Neural crest cell (in vitro differentiated cells): ENCODE measurements at regions not wholly inside any gene's neighbourhood (a gene's known extent, or its start where the extent isn't known, plus 50 kb on each side); places are given as distances from the start of the nearest gene placed in this dataset.

Source experiments
- DNase-seq: peaks from one replicate; pipeline ENCODE4 v3.0.0; 2021; ENCODE audit warnings: low read depth, mixed read lengths, low spot score
- H3K27ac Mint-ChIP-seq: one replicate; pipeline ENCODE4 v1.8.0; 2021; ENCODE audit warnings: mild to moderate bottlenecking, mixed read lengths; ENCODE audit not compliant: unreplicated experiment
- H3K27me3 Mint-ChIP-seq: 2 replicates; pipeline ENCODE4 v1.8.0; 2021; ENCODE audit warnings: low read depth, mild to moderate bottlenecking, mixed read lengths
- H3K36me3 Mint-ChIP-seq: 2 replicates; pipeline ENCODE4 v1.8.0; 2021; ENCODE audit warnings: low read depth, mild to moderate bottlenecking, mixed read lengths
- H3K4me1 Mint-ChIP-seq: 2 replicates; pipeline ENCODE4 v1.8.0; 2021; ENCODE audit warnings: mixed read lengths
- H3K4me3 Mint-ChIP-seq: one replicate; pipeline ENCODE4 v1.8.0; 2021; ENCODE audit warnings: mild to moderate bottlenecking, mixed read lengths
- H3K9me3 Mint-ChIP-seq: 2 replicates; pipeline ENCODE4 v1.8.0; 2021; ENCODE audit warnings: mixed read lengths
- TF ChIP-seq, protein P1 (sequence below): fragments of 200-600 bp; sonication (generic); conservative IDR thresholded peaks from 2 replicates; pipeline ENCODE4 v1.5.0; 2021; ENCODE audit warnings: antibody characterized with exemption, mild to moderate bottlenecking

DNA sequence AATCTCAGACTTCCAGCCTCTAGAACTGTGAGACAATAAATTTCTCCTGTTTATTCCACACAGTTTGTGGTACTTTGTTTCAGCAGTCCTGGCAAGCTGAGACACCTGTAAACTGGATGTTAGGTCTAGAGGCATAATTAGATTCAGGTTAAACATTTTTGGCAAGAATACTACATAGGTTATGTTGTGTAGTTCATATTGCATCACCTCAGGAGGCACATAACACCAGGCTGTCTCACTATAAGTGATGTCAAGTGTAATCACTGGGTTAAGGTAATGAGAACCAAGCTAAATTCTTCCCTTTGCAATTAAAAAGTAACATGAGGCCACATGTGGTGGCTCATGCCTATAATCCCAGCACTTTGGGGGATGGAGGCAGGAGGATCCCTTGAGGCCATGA is 214.2 kb downstream of the ZNF674 start:
- peaks cover 4% of the 10 kb centered on the region for H3K36me3 Mint-ChIP-seq
- H3K27ac Mint-ChIP-seq = no peak overlapping the region
- H3K4me3 Mint-ChIP-seq = no peak overlapping the region
- H3K4me1 Mint-ChIP-seq = peaks cover 16% of the 10 kb centered on the region
- no peaks in the 10 kb centered on the region for H3K27me3 Mint-ChIP-seq
- no peak for DNase-seq
- H3K9me3 Mint-ChIP-seq = peaks cover 12% of the 10 kb centered on the region
- TF ChIP-seq, protein P1, sequence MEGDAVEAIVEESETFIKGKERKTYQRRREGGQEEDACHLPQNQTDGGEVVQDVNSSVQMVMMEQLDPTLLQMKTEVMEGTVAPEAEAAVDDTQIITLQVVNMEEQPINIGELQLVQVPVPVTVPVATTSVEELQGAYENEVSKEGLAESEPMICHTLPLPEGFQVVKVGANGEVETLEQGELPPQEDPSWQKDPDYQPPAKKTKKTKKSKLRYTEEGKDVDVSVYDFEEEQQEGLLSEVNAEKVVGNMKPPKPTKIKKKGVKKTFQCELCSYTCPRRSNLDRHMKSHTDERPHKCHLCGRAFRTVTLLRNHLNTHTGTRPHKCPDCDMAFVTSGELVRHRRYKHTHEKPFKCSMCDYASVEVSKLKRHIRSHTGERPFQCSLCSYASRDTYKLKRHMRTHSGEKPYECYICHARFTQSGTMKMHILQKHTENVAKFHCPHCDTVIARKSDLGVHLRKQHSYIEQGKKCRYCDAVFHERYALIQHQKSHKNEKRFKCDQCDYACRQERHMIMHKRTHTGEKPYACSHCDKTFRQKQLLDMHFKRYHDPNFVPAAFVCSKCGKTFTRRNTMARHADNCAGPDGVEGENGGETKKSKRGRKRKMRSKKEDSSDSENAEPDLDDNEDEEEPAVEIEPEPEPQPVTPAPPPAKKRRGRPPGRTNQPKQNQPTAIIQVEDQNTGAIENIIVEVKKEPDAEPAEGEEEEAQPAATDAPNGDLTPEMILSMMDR = no peak

DNA sequence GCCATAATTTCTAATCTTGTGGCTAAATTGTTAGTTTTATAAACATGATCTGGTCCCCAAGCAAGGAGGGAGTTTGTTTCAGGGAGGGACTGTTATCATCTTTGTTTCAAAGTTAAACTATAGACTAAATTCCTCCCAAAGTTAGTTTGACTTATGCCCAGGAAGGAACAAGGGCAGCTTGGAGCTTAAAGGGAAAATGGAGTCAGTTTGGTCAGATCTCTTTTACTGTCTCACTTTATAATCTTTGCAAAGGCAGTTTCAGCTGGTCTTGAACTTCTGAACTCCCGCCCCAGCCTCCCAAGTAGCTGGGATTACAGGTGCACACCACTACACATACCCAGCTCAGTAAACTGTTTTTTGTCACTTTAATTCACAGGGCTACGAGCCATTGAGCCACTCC is 214.7 kb downstream of the ZNF674 start:
- Mint-ChIP-seq H3K9me3 (peaks cover 10% of the 10 kb centered on the region), H3K4me1 (peaks cover 19% of the 10 kb centered on the region), H3K36me3 (peaks cover 3% of the 10 kb centered on the region), H3K27me3 (no peaks in the 10 kb centered on the region), H3K27ac (no peak overlapping the region), H3K4me3 (no peak overlapping the region)
- TF ChIP-seq, protein P1 = no peak
- no peak for DNase-seq

DNA sequence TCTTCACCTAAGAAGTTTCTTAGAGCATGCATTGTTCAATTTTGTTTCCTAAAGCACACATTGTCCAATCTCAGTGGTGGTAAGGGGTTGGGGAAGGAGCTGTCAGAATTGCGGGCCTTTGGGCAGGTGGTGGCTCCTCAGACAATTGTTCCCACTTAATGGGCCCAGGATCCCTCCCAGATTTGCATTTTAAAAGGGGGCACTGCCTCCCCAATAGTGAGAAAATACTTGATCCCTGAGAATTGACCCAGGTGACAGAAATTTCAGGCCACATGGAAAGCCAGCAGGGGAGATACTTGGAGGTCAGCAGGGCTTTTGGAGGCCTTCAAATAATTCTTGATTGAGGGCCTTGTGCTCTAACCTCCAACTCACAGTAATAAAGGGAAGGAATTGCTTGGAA is 217.1 kb downstream of the ZNF674 start:
- TF ChIP-seq, protein P1 = no peak
- Mint-ChIP-seq H3K27me3 (no peaks in the 10 kb centered on the region), H3K4me3 (peak overlapping the region; percentile 23), H3K27ac (peak overlapping the region; percentile 71), H3K36me3 (no peaks in the 10 kb centered on the region), H3K4me1 (peaks cover 19% of the 10 kb centered on the region), H3K9me3 (peaks cover 8% of the 10 kb centered on the region)
- DNase-seq = no peak

DNA sequence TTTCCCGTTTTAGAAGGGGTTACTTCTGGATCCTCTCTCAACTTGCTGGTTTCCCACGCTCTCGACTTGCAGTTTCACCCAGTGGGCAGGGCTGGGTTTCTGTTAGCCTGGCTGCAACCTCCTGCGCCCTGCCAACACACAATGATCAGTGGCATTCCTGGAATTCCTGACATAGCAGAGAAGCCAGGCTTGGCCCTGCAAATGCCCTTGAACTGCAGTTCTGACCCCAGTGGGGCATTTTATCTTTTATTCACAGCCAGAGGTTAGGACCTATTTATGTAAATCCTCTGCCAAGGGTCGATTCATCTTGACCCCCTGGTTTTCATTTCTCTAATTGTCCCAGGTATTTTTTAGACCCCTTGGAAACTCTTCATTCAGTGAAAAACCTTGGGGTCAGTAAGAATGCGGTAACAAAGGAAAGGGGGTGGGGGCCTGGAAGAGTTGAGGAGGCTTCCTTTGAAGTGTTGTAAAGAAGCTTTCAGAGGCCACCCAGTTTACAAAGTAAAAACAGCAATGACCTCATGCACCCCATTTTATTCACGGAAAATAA is 217.6 kb downstream of the ZNF674 start:
- Mint-ChIP-seq H3K9me3 (peaks cover 8% of the 10 kb centered on the region), H3K4me1 (peaks cover 19% of the 10 kb centered on the region), H3K36me3 (no peaks in the 10 kb centered on the region), H3K27me3 (no peaks in the 10 kb centered on the region), H3K4me3 (peak overlapping the region; percentile 23), H3K27ac (peak overlapping the region; percentile 76)
- TF ChIP-seq, protein P1 = no peak
- peak; percentile 3 for DNase-seq

DNA sequence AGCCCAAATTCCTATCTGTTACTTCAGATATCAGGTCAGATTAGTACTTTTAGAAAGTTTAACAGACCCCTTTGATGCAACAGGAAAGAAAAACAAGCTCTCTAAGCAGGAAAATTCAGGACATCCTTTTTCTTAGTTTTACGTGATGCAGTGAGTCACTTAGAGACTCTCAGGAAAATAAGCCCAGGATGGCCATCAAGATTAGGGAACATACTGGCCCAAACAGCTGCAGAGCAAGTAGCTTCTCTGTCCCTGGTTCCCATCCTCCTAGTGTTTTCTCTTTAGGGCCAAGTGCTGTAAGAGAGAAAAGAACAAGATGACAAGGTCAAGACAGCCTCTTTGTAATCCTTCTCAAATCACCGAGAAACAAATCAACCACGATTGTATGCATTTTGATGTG is 219.1 kb downstream of the ZNF674 start:
- no peaks in the 10 kb centered on the region for H3K27me3 Mint-ChIP-seq
- TF ChIP-seq, protein P1 = no peak
- H3K4me3 Mint-ChIP-seq = no peak overlapping the region
- no peaks in the 10 kb centered on the region for H3K36me3 Mint-ChIP-seq
- no peak overlapping the region for H3K27ac Mint-ChIP-seq
- no peak for DNase-seq
- H3K4me1 Mint-ChIP-seq = peaks cover 19% of the 10 kb centered on the region
- H3K9me3 Mint-ChIP-seq = peaks cover 8% of the 10 kb centered on the region
